Right lobe of liver (tissue), 4 donors: ENCODE measurements at regions not wholly inside any gene's neighbourhood (a gene's known extent, or its start where the extent isn't known, plus 50 kb on each side); places are given as distances from the start of the nearest gene placed in this dataset.

Source experiments
- POLR2A ChIP-seq: fragments of 450-650 bp; IDR thresholded peaks from one replicate; pipeline ENCODE4 v1.6.1; 2017; ENCODE audit warnings: antibody characterized with exemption, mild to moderate bottlenecking
- TF ChIP-seq, protein P1 (sequence below), 4 donors: fragments of 200-600 bp in 3 of 4; fragments of 450-650 bp in 1 of 4; IDR thresholded peaks; one replicate each; pipeline versions ENCODE4 v1.5.1 to v1.8.0; 2016 to 2022; ENCODE audit warnings: antibody characterized with exemption in 4 of 4, mild to moderate bottlenecking in 2 of 4
- donor health status: DM: no; HTN: no; CAD: no.
- donor health status: DM: no; HTN: no; CAD: no.
- donor health status: DM: no; HTN: yes; CAD: no.

- TF ChIP-seq, protein P1, sequence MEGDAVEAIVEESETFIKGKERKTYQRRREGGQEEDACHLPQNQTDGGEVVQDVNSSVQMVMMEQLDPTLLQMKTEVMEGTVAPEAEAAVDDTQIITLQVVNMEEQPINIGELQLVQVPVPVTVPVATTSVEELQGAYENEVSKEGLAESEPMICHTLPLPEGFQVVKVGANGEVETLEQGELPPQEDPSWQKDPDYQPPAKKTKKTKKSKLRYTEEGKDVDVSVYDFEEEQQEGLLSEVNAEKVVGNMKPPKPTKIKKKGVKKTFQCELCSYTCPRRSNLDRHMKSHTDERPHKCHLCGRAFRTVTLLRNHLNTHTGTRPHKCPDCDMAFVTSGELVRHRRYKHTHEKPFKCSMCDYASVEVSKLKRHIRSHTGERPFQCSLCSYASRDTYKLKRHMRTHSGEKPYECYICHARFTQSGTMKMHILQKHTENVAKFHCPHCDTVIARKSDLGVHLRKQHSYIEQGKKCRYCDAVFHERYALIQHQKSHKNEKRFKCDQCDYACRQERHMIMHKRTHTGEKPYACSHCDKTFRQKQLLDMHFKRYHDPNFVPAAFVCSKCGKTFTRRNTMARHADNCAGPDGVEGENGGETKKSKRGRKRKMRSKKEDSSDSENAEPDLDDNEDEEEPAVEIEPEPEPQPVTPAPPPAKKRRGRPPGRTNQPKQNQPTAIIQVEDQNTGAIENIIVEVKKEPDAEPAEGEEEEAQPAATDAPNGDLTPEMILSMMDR (IDR thresholded peaks at IDR 0.05) = no peak
- no peak for TF ChIP-seq POLR2A
Measured at GRCh38 chr1:115175596-115175995, 86.3 kb upstream of the TSPAN2 start.
